WTC11 (cell line): ENCODE measurements at regions not wholly inside any gene's neighbourhood (a gene's known extent, or its start where the extent isn't known, plus 50 kb on each side); places are given as distances from the start of the nearest gene placed in this dataset.

ENCODE experiments used
- ATAC-seq: fragments of 200-7000 bp; cut with Tn5 transposase; 2 replicates; pipeline ENCODE4 v1.10.0; 2021; ENCODE audit warnings: mild to moderate bottlenecking, moderate library complexity
- CTCF ChIA-PET: fragments of 300-600 bp; sonication (Branson Sonifier 250); formaldehyde crosslinking; loops from one replicate; lab custom pipeline; 2021; ENCODE audit warnings: antibody characterized with exemption; lab: Charles Lee
- POLR2A ChIA-PET: fragments of 350-600 bp; sonication (Branson Sonifier 250); formaldehyde crosslinking; loops from one replicate; lab custom pipeline; 2021; ENCODE audit warnings: antibody characterized with exemption; lab: Charles Lee
- DNase-seq: peaks from one replicate; pipeline ENCODE4 v3.0.0; 2021; ENCODE audit warnings: low spot score
- H3K27ac Mint-ChIP-seq: 2 replicates; pipeline ENCODE4 v1.8.0; 2021; ENCODE audit warnings: mixed read lengths
- H3K27me3 Mint-ChIP-seq: 2 replicates; pipeline ENCODE4 v1.8.0; 2021; ENCODE audit warnings: low read depth, mild to moderate bottlenecking, moderate library complexity, mixed read lengths
- H3K36me3 Mint-ChIP-seq: 2 replicates; pipeline ENCODE4 v1.8.0; 2021; ENCODE audit warnings: mixed read lengths
- H3K4me1 Mint-ChIP-seq: 2 replicates; pipeline ENCODE4 v1.8.0; 2022; ENCODE audit warnings: mixed read lengths
- H3K4me3 Mint-ChIP-seq: 2 replicates; pipeline ENCODE4 v1.8.0; 2021; ENCODE audit warnings: mild to moderate bottlenecking, moderate library complexity, mixed read lengths
- H3K9me3 Mint-ChIP-seq: 2 replicates; pipeline ENCODE4 v1.8.0; 2021; ENCODE audit warnings: mixed read lengths
- AR ChIP-seq: fragments of 250-450 bp; sonication (Bioruptor Pico); IDR thresholded peaks from 2 replicates; pipeline ENCODE4 v1.9.0; 2021; ENCODE audit warnings: mild to moderate bottlenecking
- CREM ChIP-seq: sonication (generic); formaldehyde crosslinking; IDR thresholded peaks from 2 replicates; pipeline ENCODE4 v1.8.1; 2022; ENCODE audit warnings: mild to moderate bottlenecking, missing genetic modification reagents, moderate library complexity
- ETV6 ChIP-seq: sonication (generic); formaldehyde crosslinking; IDR thresholded peaks from 2 replicates; pipeline ENCODE4 v1.8.1; 2022; ENCODE audit warnings: mild to moderate bottlenecking, missing genetic modification reagents
- FOXJ3 ChIP-seq: sonication (generic); formaldehyde crosslinking; IDR thresholded peaks from 2 replicates; pipeline ENCODE4 v1.9.0; 2021; ENCODE audit warnings: missing genetic modification reagents, mild to moderate bottlenecking, borderline replicate concordance
- IRF2 ChIP-seq: sonication (generic); formaldehyde crosslinking; IDR thresholded peaks from 2 replicates; pipeline ENCODE4 v1.8.0; 2022; ENCODE audit warnings: low read depth, missing genetic modification reagents, borderline replicate concordance
- MYBL2 ChIP-seq: sonication (generic); formaldehyde crosslinking; IDR thresholded peaks from 2 replicates; pipeline ENCODE4 v1.8.1; 2023; ENCODE audit warnings: mild to moderate bottlenecking, moderate library complexity, missing genetic modification reagents
- SOX15 ChIP-seq: fragments of 250-450 bp; sonication (Bioruptor Pico); IDR thresholded peaks from 2 replicates; pipeline ENCODE4 v1.9.0; 2021; ENCODE audit warnings: mild to moderate bottlenecking
- TP53 ChIP-seq: sonication (generic); formaldehyde crosslinking; IDR thresholded peaks from 2 replicates; pipeline ENCODE4 v1.8.1; 2023; ENCODE audit warnings: mild to moderate bottlenecking, missing genetic modification reagents
- USF2 ChIP-seq: sonication (generic); formaldehyde crosslinking; IDR thresholded peaks from 2 replicates; pipeline ENCODE4 v1.8.1; 2023; ENCODE audit warnings: mild to moderate bottlenecking, missing genetic modification reagents, moderate library complexity
- ZNF121 ChIP-seq: sonication (generic); formaldehyde crosslinking; IDR thresholded peaks from 2 replicates; pipeline ENCODE4 v1.8.0; 2023; ENCODE audit warnings: missing genetic modification reagents
- ZNF317 ChIP-seq: sonication (generic); formaldehyde crosslinking; IDR thresholded peaks from 2 replicates; pipeline ENCODE4 v1.8.1; 2023; ENCODE audit warnings: low read depth, mild to moderate bottlenecking, moderate library complexity, missing genetic modification reagents, borderline replicate concordance
- TF ChIP-seq, protein P1 (sequence below): sonication (generic); formaldehyde crosslinking; IDR thresholded peaks from 2 replicates; pipeline ENCODE4 v1.8.0; 2022; ENCODE audit warnings: mild to moderate bottlenecking, missing genetic modification reagents

DNA sequence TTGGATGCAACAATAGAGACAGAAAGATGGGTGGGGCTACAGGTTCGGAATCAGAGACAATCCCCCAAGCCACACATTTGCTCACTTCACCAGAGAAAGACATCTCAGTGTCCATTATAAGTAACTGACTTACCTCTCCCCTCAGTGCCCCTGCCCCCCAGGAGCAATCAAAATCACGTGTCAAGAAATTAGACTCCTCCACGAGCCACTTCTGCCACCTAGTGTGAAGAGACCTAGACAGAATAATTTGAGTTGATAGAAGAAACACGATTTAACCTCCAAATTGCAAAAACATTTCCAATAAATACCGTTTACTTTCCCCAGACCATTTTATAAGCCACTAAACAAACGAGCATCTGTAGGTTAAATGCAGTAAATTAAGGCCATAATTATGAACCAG, 123.2 kb downstream of the SLC30A10 start (continued):
- TF ChIP-seq ZNF317 (no peak), ZNF121 (CRISPR knock-in tag) (no peak)

DNA sequence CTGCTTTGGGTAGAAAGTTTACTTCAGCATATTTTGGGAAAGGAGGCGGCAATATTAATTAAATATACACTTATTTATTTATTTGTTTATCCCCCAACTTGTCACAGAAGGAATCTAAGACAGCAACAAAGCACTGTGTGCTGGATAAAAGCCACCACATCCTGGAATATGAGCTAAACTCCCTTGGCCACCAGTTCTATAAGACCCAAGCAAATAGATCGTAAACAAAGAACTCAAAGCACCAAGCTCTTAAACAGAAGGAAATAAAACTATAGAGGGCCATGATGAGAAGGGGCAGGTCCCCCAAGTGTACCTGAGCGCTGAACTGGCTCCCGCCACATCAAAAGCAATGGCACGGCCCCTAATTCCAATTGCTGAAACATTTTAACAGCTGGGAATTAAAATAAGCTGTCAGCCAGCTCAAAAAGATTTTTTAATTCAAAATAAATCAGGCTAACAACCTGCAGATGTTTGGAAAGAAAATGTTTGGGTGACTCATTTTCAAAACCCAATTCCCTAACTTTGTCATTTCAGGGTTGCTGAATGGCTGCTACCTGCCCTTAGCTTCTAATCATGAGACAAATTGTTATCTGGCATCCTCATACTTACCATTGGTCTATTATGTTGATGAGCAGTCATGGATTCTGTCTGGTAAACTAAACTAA, 127.1 kb downstream of the SLC30A10 start:
- no peak overlapping the region for H3K4me3 Mint-ChIP-seq
- H3K9me3 Mint-ChIP-seq: peaks cover 8% of the 10 kb centered on the region
- ChIA-PET CTCF (interaction anchor here (1.3 kb wide), 1 partner anchor 11 kb away, joined by 6 read pairs; no protein-coding TSS in a partner anchor), POLR2A (no interaction called here)
- H3K36me3 Mint-ChIP-seq: no peaks in the 10 kb centered on the region
- no peak overlapping the region for H3K27ac Mint-ChIP-seq
- no peaks in the 10 kb centered on the region for H3K4me1 Mint-ChIP-seq
- TF ChIP-seq ETV6: no peak
- TF ChIP-seq AR (CRISPR knock-in tag): no peak
- TF ChIP-seq IRF2: no peak
- TF ChIP-seq CREM (CRISPR knock-in tag): no peak
- no peak for TF ChIP-seq SOX15 (CRISPR knock-in tag)
- no peak for TF ChIP-seq MYBL2
- DNase-seq (no peak), ATAC-seq (no peak)
- H3K27me3 Mint-ChIP-seq: no peaks in the 10 kb centered on the region

DNA sequence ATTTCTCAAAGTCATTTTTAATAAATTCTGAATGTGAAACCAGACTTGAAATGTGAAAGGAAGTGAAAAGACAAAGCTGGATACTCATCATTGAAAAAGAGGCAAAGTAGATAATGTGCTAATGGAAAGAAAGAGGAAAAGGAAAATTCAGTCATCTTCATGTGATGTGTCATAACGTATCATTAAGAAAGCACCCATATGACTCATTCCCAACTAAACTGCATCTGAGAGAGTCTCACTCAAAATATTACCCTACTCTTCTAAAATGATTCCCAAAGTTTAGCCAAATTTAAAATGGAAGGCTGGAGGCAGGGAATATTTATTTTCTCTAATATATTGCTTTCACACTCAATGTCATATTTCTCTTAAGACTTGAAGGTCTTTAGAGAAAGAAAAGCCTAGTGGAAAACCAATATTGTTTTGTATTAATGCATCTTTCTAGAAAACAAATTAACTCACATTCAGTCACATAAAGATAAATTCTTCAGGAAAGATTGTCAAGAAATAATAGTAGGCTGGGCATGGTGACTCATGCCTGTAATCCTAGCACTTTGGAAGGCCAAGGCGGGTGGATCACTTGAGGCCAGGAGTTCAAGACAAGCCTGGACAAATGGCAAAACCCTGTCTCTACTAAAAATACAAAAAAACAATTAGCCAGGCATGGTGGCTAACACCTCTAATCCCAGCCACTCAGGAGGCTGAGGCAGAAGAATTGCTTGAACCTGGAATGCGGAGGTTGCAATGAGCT, 129.9 kb downstream of the SLC30A10 start:
- TF ChIP-seq USF2 (CRISPR knock-in tag): no peak
- CTCF ChIA-PET: no interaction called here
- Mint-ChIP-seq H3K4me3 (no peak overlapping the region), H3K27me3 (no peaks in the 10 kb centered on the region), H3K9me3 (peaks cover 8% of the 10 kb centered on the region), H3K36me3 (no peaks in the 10 kb centered on the region), H3K4me1 (no peaks in the 10 kb centered on the region), H3K27ac (no peak overlapping the region)
- DNase-seq: no peak
- ATAC-seq: no peak
- POLR2A ChIA-PET: no interaction called here

DNA sequence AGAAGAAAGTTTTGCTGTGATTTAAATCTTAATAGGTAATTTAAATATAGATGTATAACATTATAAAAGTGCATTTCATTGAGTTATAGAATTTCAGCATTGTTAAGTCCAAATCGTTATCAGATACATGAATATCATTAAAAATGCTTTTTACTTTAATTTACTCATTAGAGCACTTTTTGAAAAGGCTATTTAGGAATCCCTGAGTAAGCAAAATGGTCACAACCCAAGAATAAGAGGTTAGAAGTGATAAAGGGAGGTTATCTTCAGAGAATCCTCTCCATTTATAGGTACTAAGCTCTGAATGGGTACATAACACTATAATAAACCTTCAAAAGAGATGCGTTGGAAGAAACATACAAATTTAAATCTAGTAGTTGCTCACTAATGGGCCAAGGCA, 130.7 kb downstream of the SLC30A10 start:
- Mint-ChIP-seq H3K27me3 (no peaks in the 10 kb centered on the region), H3K4me1 (peaks cover 1% of the 10 kb centered on the region), H3K9me3 (peaks cover 6% of the 10 kb centered on the region), H3K4me3 (no peak overlapping the region)
- POLR2A ChIA-PET: interaction anchor here (0.6 kb wide), 1 partner anchor 184 kb away, joined by 3 read pairs; no protein-coding TSS in a partner anchor
- ATAC-seq: no peak
- no peak for DNase-seq
- TF ChIP-seq TP53 (CRISPR knock-in tag) (no peak), FOXJ3 (CRISPR knock-in tag) (no peak)
- TF ChIP-seq, all 79 proteins: peak for 0
- H3K36me3 Mint-ChIP-seq: no peaks in the 10 kb centered on the region
- no peak overlapping the region for H3K27ac Mint-ChIP-seq
- CTCF ChIA-PET: no interaction called here

DNA sequence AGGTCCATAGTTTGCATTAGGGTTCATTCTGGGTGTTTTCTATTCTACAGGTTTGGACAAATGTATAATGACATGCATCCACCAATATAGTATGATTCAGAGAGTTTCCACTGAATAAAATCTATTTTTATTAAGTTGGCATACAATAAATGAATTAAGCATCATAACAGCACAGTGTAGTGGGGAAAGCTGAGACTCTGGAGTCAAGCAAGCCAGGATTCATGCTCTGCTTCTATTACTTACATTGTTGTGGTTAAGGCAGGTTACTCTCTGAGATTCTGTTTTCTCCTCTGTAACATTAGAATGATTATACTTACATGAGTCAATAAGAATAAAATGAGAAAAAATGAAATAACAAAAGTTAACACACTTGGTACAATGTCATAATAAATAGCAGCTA, 131.3 kb downstream of the SLC30A10 start:
- H3K27ac Mint-ChIP-seq: no peak overlapping the region
- DNase-seq: no peak
- no peak for TF ChIP-seq ETV6
- TF ChIP-seq, protein P1, sequence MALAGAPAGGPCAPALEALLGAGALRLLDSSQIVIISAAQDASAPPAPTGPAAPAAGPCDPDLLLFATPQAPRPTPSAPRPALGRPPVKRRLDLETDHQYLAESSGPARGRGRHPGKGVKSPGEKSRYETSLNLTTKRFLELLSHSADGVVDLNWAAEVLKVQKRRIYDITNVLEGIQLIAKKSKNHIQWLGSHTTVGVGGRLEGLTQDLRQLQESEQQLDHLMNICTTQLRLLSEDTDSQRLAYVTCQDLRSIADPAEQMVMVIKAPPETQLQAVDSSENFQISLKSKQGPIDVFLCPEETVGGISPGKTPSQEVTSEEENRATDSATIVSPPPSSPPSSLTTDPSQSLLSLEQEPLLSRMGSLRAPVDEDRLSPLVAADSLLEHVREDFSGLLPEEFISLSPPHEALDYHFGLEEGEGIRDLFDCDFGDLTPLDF: no peak
- TF ChIP-seq, all 79 proteins: peak for 0
- H3K9me3 Mint-ChIP-seq: no peaks in the 10 kb centered on the region
- ChIA-PET CTCF (no interaction called here), POLR2A (no interaction called here)
- no peak overlapping the region for H3K4me3 Mint-ChIP-seq
- H3K4me1 Mint-ChIP-seq: peaks cover 4% of the 10 kb centered on the region
- no peaks in the 10 kb centered on the region for H3K27me3 Mint-ChIP-seq
- H3K36me3 Mint-ChIP-seq: no peaks in the 10 kb centered on the region
- ATAC-seq: no peak
